NAMALWA (cell line): ENCODE measurements at regions not wholly inside any gene's neighbourhood (a gene's known extent, or its start where the extent isn't known, plus 50 kb on each side); places are given as distances from the start of the nearest gene placed in this dataset.
"Not testable (repeated sequence)": the region's sequence is repeated elsewhere in the genome, so short reads cannot be mapped to it uniquely, and the experiment has no call there.

Source experiments
- DNase-seq: peaks from one replicate; pipeline ENCODE4 v3.0.0-alpha.2; 2015; ENCODE audit warnings: low spot score

DNA sequence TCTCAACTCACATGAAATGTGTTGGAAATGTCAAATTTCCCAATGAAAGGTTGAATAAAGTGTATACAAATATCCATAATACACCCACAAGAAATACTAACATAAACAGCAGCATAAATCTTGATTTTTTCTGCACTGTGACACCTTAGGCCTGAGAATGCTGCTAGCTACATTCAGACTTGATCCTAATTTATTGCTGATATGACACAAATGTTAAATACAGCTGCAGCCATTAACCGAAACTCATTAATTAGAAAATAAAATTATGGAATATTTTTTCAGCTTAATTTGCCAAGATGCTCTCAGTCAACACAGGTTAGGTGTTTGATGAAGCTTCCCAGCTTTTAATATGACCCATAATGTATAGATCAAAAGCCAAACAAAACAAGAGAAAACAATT, 914.3 kb upstream of the C9orf72 start:
- no peak for DNase-seq

- DNase-seq, result no peak
Measured at GRCh38 chr9:28491121-28491520, 917.8 kb upstream of the C9orf72 start.

DNA sequence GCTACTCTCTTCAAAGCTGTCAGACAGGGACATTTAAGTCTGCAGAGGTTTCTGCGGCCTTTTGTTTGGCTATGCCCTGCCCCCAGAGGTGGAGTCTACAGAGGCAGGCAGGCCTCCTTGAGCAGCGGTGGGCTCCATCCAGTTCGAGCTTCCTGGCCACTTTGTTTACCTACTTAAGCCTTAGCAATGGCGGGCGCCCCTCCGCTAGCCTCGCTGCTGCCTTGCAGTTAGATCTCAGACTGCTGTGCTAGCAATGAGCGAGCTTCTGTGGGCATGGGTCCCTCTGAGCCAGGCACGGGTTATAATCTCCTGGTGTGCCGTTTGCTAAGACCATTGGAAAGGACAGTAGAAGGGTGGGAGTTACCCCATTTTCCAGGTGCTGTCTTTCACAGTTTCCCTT, 924.9 kb upstream of the C9orf72 start:
- DNase-seq, result not testable (repeated sequence)

- DNase-seq, result no peak
Measured at GRCh38 chr9:28502189-28502588, 928.9 kb upstream of the C9orf72 start.

DNA sequence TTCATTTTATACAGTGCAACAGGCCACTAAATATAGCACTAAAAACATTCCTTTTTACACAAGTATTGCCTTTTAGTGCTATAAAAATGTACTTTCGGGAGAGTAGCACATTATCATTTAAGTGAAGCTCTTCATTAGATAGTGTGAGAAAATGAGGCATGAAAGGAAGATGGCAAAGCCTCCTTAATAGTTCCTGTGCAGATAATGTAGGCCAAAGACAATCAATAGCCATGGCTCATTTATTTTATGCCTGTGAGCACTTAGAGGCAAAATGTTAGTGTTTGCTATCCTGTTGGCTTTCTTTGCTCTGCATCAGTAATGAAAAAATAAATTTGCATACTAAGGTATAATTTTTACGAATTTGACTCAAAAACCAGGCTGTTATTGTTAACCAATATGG, 929.5 kb upstream of the C9orf72 start:
- DNase-seq, result no peak

GRCh38 chr9:28503573-28503972, 930.3 kb upstream of the C9orf72 start:
- no peak for DNase-seq

GRCh38 chr9:28518439-28518838, 945.2 kb upstream of the C9orf72 start:
- DNase-seq, result no peak

DNA sequence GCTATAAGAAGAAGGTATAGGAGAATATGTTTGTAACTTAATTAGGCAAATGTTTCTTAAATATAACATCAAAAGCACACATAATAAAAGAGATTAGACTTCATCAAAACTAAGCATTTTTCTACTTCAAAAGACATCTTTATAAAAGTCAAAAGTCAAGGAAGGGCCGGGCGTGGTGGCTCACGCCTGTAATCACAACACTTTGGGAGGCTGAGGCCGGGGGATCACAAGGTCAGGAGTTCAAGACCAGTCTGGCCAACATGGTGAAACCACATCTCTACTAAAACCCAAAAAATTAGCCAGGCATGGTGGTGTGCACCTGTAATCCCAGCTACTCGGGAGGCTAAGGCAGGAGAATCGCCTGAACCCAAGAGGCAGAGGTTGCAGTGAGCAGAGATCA, 951.0 kb upstream of the C9orf72 start:
- not testable (repeated sequence) for DNase-seq

DNA sequence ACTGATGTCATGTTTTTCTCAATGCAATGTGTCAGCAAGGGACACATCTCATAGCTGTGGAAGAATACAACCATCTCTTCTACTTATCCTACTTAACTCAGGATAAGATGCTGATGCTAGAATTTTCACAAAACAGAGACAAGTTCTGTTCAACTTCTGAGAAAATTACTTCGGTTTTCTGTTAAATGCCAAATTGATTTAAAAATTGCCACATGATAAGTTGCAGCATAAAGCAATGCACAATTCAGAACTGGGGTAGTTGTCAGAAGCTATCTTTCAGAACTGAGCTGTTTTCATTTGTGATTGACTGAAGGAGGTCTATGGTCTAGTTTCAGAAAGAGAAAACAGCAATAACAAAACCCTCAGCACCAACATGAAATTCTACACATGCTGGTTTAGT, 954.8 kb upstream of the C9orf72 start:
- no peak for DNase-seq

DNA sequence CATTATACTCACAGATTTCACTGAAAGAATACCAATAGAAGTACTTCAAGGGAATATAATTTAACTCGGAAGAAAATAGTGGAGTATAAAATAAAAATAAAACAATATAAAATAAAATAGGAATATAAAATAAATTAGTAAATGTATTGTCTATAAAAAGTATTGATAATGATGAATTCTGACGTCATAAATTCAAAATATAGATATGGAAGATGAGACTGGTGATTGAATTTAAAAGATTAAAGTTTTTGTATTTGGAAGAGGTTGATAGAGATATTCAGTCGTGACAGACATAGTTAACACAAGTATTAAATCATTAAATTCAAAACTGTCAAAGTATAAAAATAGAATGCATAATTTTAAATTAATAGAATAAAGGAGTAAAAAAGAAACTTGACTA, 964.9 kb upstream of the C9orf72 start:
- no peak for DNase-seq

GRCh38 chr9:28539434-28540070, 966.3 kb upstream of the C9orf72 start:
- DNase-seq, result no peak

- DNase-seq, result no peak
Measured at GRCh38 chr9:28542928-28543327, 969.6 kb upstream of the C9orf72 start.

DNA sequence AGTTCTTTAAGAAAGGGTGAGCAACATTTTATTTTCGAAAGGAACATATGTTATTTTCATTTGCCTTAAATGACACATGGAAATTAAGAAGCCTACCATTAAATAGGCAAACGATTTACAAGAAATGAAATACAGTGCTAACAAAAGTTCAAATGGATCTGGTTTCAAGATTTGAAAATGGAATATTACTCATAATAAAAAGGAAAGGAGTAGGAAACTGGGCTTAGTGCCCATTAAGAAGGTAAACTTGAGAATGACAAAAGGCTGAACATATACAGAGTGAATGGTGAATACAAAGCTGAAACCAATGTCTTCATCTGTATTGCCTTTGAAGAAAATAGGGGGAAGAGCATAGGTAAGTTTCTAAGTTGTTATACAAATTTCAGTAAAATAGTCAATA, 974.2 kb upstream of the C9orf72 start:
- no peak for DNase-seq

DNA sequence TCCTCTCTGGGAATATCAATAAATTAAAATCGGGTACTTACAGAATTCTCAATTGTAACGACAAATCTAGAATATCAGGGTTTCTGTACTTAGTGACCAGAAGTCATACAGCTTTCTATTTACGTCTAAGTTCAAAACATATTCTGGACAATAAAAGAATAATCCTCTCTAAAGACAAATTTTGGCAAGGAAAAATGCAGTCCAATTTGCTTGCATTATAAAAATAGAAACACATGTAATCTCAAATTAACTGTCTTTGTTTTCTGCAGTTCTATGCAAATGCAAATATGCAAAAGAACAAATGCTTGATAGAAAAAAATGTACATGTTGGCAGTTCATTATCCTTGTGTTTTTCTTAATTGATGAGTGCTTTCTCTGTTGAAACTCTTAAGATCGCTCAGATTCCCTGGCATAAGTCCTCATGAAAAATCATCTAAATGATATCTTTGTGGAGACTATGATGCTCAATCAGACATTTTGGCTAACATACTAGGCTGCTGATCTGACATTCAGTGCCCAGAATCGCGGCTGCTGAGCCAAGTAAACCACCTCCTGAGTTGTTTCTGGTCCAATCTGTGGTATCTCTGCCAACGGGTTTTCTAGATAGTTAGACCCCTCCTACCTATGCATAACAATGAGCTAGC, 990.1 kb upstream of the C9orf72 start:
- no peak for DNase-seq

- DNase-seq, result no peak
Measured at GRCh38 chr9:28583832-28584231, 1010.6 kb upstream of the C9orf72 start.

GRCh38 chr9:28584542-28584941, 1011.3 kb upstream of the C9orf72 start:
- DNase-seq, result no peak

- no peak for DNase-seq
Measured at GRCh38 chr9:28587052-28587451, 1013.8 kb upstream of the C9orf72 start.

DNA sequence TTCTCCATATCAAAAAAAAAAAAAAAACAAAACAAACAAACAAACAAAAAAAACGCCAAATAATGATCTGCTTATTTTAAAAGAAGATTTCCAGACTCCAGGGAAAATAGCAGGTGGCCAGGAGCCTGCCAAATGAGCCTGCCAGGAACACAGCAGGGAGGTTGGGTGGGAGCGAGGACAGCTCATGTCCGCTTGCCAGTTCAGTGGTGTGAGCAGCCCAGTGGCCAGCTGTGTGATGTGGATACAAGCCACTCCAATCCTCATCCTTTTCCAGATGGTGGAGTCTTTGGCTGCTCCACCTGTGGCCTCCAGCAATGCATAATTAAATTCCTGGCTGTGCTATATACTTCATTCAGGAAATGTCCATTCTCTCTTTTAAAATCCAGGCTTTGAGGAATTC, 1025.1 kb upstream of the C9orf72 start:
- no peak for DNase-seq

DNA sequence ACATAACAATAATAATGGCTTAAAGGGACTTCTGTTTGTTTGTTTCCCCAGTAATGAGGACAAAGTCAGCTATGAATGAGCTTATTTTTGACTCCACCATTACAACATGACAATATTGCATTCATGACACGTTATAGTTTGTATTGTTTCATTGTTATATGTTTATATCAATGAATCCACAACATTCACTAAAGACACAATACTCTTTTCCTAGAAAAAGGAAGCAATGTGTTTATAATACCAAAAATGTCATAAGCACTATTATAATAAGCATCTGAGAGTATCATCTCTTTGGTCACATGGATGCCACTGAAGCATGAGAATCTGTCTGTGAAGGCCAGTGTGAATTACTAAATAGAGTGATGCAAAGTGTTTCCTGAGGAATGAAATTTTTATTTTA, 1026.9 kb upstream of the C9orf72 start:
- DNase-seq, result no peak

DNA sequence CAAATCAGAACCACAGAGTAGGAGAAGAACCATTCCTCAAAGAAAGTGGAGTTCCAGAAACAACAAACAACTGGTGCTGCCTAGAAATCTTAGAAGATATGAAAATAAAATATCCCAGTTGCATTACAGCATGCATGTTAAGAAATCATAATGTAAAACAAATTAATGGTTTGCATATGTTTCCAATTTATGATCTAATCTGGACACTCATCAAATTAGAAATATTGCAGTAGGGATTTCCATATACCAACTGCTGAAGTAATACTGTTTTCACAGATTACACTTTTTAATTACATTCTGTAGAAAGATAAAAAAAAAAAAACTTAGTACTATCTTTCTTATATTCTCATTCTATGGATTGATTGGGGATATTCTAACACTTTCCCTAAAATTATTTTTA, 1034.6 kb upstream of the C9orf72 start:
- no peak for DNase-seq

- DNase-seq, result no peak
Measured at GRCh38 chr9:28610339-28610738, 1037.1 kb upstream of the C9orf72 start.

DNA sequence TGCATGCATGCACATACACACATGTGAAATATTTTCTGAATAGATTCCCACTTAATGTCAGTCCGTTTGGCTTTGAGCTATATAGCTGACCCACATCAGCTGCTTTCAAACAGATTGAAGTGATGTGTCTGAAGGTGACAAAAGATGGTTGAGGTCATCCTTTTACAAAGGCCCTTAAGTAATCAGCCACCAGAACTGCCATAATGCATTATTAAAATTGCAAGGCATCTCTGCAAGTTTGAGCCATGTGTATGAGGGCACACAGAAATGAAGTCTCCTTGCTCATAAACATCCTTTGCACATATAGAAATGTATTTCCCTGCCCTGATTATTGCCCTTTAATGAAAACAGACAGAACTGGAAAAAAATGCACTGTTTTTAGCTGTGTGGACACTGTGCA, 1043.0 kb upstream of the C9orf72 start:
- no peak for DNase-seq

DNA sequence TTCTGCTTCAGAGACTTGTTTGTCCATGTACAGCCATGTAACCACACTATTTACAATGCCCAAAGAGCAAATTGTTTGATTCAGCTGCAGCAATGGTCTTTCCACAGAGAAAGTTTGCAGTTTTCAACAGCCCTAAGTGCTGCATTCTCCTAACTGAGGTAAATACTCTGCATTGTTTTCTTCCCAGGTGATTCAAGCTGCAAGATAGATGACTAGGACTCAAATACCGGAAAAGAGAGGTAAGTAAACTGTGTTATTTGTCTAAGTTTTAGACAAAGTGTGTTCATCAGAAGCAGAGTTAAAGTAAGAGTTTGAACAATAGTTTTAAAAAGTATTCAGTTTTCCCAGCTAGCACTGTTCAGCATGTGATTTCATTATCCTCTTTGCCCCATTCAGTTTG, 1046.7 kb upstream of the C9orf72 start:
- DNase-seq, result no peak

DNA sequence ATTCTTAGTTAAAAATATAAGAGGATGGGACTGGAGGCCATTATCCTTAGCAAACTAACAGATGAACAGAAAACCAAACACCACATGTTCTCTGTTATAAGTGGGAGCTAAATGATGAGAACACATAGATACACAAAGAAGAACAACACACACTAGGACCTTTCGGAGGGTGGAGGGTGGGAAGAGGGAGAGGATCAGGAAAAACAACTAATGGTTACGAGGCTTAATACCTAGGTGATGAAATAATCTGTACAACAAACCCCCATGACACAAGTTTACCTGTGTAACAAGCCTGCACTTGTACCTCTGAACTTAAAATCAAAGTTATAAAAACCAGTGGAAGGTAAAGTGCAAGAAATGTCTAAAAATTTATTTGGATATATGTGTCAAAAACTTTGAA, 1047.4 kb upstream of the C9orf72 start:
- DNase-seq, result no peak
